ENCODE measurements at regions not wholly inside any gene's neighbourhood (a gene's known extent, or its start where the extent isn't known, plus 50 kb on each side); places are given as distances from the start of the nearest gene placed in this dataset.

GRCh38 chr1:105416261-105416660 lies 1640.2 kb upstream of the PRMT6 start:
- no peak for TF ChIP-seq CTCF (IDR thresholded peaks at IDR 0.05; ENCODE audit: insufficient read depth, low read length)
- H3K4me3 ChIP-seq (ENCODE audit: low read depth, low read length), result no peak overlapping the region
- no peak for DNase-seq (ENCODE audit: low read depth)

- no peak for DNase-seq (ENCODE audit: low read depth)
- no peak overlapping the region for H3K4me3 ChIP-seq (ENCODE audit: low read depth, low read length)
- TF ChIP-seq CTCF (IDR thresholded peaks at IDR 0.05; ENCODE audit: insufficient read depth, low read length), result no peak
Measured at GRCh38 chr1:105419030-105419429, 1637.4 kb upstream of the PRMT6 start.

- no peak for DNase-seq (ENCODE audit: low read depth)
- no peak overlapping the region for H3K4me3 ChIP-seq (ENCODE audit: low read depth, low read length)
- no peak for TF ChIP-seq CTCF (IDR thresholded peaks at IDR 0.05; ENCODE audit: insufficient read depth, low read length)
Measured at GRCh38 chr1:105427543-105427942, 1628.9 kb upstream of the PRMT6 start.

GRCh38 chr1:105436589-105437259 lies 1619.8 kb upstream of the PRMT6 start:
- no peak for DNase-seq (ENCODE audit: low read depth)
- TF ChIP-seq CTCF (IDR thresholded peaks at IDR 0.05; ENCODE audit: insufficient read depth, low read length), result no peak
- no peak overlapping the region for H3K4me3 ChIP-seq (ENCODE audit: low read depth, low read length)

- no peak overlapping the region for H3K4me3 ChIP-seq (ENCODE audit: low read depth, low read length)
- no peak for DNase-seq (ENCODE audit: low read depth)
- no peak for TF ChIP-seq CTCF (IDR thresholded peaks at IDR 0.05; ENCODE audit: insufficient read depth, low read length)
Measured at GRCh38 chr1:105437847-105438246, 1618.6 kb upstream of the PRMT6 start.

- DNase-seq (ENCODE audit: low read depth), result no peak
- TF ChIP-seq CTCF (IDR thresholded peaks at IDR 0.05; ENCODE audit: insufficient read depth, low read length), result no peak
- no peak overlapping the region for H3K4me3 ChIP-seq (ENCODE audit: low read depth, low read length)
Measured at GRCh38 chr1:105442901-105443300, 1613.6 kb upstream of the PRMT6 start.

GRCh38 chr1:105459759-105460158 lies 1596.7 kb upstream of the PRMT6 start:
- H3K4me3 ChIP-seq (ENCODE audit: low read depth, low read length), result no peak overlapping the region
- no peak for TF ChIP-seq CTCF (IDR thresholded peaks at IDR 0.05; ENCODE audit: insufficient read depth, low read length)
- no peak for DNase-seq (ENCODE audit: low read depth)

All from fibroblast of the aortic adventitia (primary cell).